GM23338 (cell line): ENCODE measurements at regions not wholly inside any gene's neighbourhood (a gene's known extent, or its start where the extent isn't known, plus 50 kb on each side); places are given as distances from the start of the nearest gene placed in this dataset.

ENCODE experiments used
- ATAC-seq: fragments of 200-7000 bp; cut with Tn5 transposase; 3 replicates; pipeline ENCODE4 v1.9.1; 2020
- DNase-seq: peaks from one replicate; pipeline ENCODE4 v3.0.0-alpha.2; 2015; ENCODE audit warnings: low spot score
- H2AFZ ChIP-seq: fragments of 200-600 bp; sonication (generic); 2 replicates; pipeline ENCODE4 v1.8.0; 2016; ENCODE audit warnings: antibody characterized with exemption, mild to moderate bottlenecking, moderate library complexity
- H3F3A ChIP-seq: fragments of 200-600 bp; sonication (generic); replicated peaks from 2 replicates; pipeline ENCODE4 v1.8.0; 2017; ENCODE audit warnings: antibody characterized with exemption, mixed run types, low read depth
- H3K27ac ChIP-seq: fragments of 200-600 bp; sonication (generic); 2 replicates; pipeline ENCODE4 v1.6.1; 2016; ENCODE audit warnings: low read depth
- H3K27me3 ChIP-seq: fragments of 200-600 bp; sonication (generic); 2 replicates; pipeline ENCODE4 v1.8.0; 2016; ENCODE audit warnings: mild to moderate bottlenecking, mixed run types, moderate library complexity; ENCODE audit not compliant: insufficient read depth
- H3K36me3 ChIP-seq: fragments of 200-600 bp; sonication (generic); 2 replicates; pipeline ENCODE4 v1.8.0; 2016; ENCODE audit warnings: mild to moderate bottlenecking; ENCODE audit not compliant: insufficient read depth
- H3K4me1 ChIP-seq: fragments of 200-600 bp; sonication (generic); 2 replicates; pipeline ENCODE4 v1.8.0; 2016; ENCODE audit warnings: mild to moderate bottlenecking, moderate library complexity; ENCODE audit not compliant: insufficient read depth
- H3K4me2 ChIP-seq: fragments of 200-600 bp; sonication (generic); 2 replicates; pipeline ENCODE4 v1.7.1; 2017; ENCODE audit warnings: mixed run types
- H3K4me3 ChIP-seq: fragments of 200-600 bp; sonication (generic); 2 replicates; pipeline ENCODE4 v1.6.1; 2016; ENCODE audit warnings: mixed run types
- H3K79me2 ChIP-seq: fragments of 200-600 bp; sonication (generic); replicated peaks from 2 replicates; pipeline ENCODE4 v1.8.0; 2017; ENCODE audit warnings: mild to moderate bottlenecking; ENCODE audit not compliant: insufficient read depth
- H3K9me2 ChIP-seq: fragments of 200-600 bp; sonication (generic); 2 replicates; pipeline ENCODE4 v1.8.0; 2017; ENCODE audit not compliant: insufficient read depth
- H4K20me1 ChIP-seq: fragments of 200-600 bp; sonication (generic); replicated peaks from 2 replicates; pipeline ENCODE4 v1.8.0; 2017; ENCODE audit warnings: mild to moderate bottlenecking; ENCODE audit not compliant: insufficient read depth
- H3K27ac Mint-ChIP-seq: 2 replicates; pipeline ENCODE4 v1.8.0; 2020; ENCODE audit warnings: inconsistent platforms, mild to moderate bottlenecking, moderate library complexity, mixed read lengths
- H3K27me3 Mint-ChIP-seq: 3 replicates; pipeline ENCODE4 v1.8.0; 2022; ENCODE audit warnings: low read depth, mild to moderate bottlenecking, moderate library complexity, mixed read lengths, inconsistent platforms; ENCODE audit not compliant: insufficient read depth, poor library complexity
- H3K36me3 Mint-ChIP-seq: 3 replicates; pipeline ENCODE4 v1.8.0; 2021; ENCODE audit warnings: low read depth, mild to moderate bottlenecking, inconsistent platforms, moderate library complexity, mixed read lengths
- H3K4me1 Mint-ChIP-seq: 3 replicates; pipeline ENCODE4 v1.8.0; 2020; ENCODE audit warnings: mild to moderate bottlenecking, inconsistent platforms, mixed read lengths
- H3K4me3 Mint-ChIP-seq: 3 replicates; pipeline ENCODE4 v1.8.0; 2021; ENCODE audit warnings: moderate library complexity, mild to moderate bottlenecking, inconsistent platforms, mixed read lengths
- H3K9me3 Mint-ChIP-seq: 3 replicates; pipeline ENCODE4 v1.8.0; 2020; ENCODE audit warnings: moderate library complexity, mild to moderate bottlenecking, inconsistent platforms, mixed read lengths
- CREB1 ChIP-seq: fragments of 250-450 bp; sonication (Bioruptor Pico); IDR thresholded peaks from 2 replicates; pipeline ENCODE4 v1.5.0; 2020; ENCODE audit warnings: low read depth, mild to moderate bottlenecking, moderate library complexity
- CTCF ChIP-seq, 2 experiments: fragments of 200-600 bp in 1 of 2; sonication (generic) in 1 of 2; conservative IDR thresholded peaks; 2 replicates each; pipeline versions ENCODE4 v1.5.1 to v1.6.1; 2016 to 2017; ENCODE audit warnings: antibody characterized with exemption in 2 of 2, low read depth in 2 of 2, mild to moderate bottlenecking in 2 of 2, moderate library complexity in 1 of 2
- ETS1 ChIP-seq: IDR thresholded peaks from 2 replicates; pipeline ENCODE4 v1.6.1; 2016; ENCODE audit warnings: antibody characterized with exemption
- EZH2 ChIP-seq: fragments of 200-600 bp; sonication (generic); IDR thresholded peaks from one replicate; pipeline ENCODE4 v1.8.0; 2017; ENCODE audit warnings: antibody characterized with exemption, mild to moderate bottlenecking, low read depth; ENCODE audit not compliant: unreplicated experiment
- EZH2phosphoT487 ChIP-seq: fragments of 200-600 bp; sonication (generic); IDR thresholded peaks from one replicate; pipeline ENCODE4 v1.8.1; 2018; ENCODE audit warnings: antibody characterized with exemption; ENCODE audit not compliant: unreplicated experiment
- JUNB ChIP-seq: IDR thresholded peaks from one replicate; pipeline ENCODE4 v1.6.1; 2016; ENCODE audit warnings: antibody characterized with exemption; ENCODE audit not compliant: unreplicated experiment
- NANOG ChIP-seq: IDR thresholded peaks from 2 replicates; pipeline ENCODE4 v1.6.1; 2016; ENCODE audit warnings: antibody characterized with exemption, borderline replicate concordance
- POLR2AphosphoS5 ChIP-seq: IDR thresholded peaks from 2 replicates; pipeline ENCODE4 v1.6.1; 2016; ENCODE audit warnings: antibody characterized with exemption, low read depth
- REST ChIP-seq: IDR thresholded peaks from one replicate; pipeline ENCODE4 v1.6.1; 2018; ENCODE audit warnings: antibody characterized with exemption; ENCODE audit not compliant: unreplicated experiment
- STAT1 ChIP-seq: IDR thresholded peaks from one replicate; pipeline ENCODE4 v1.6.1; 2016; ENCODE audit warnings: antibody characterized with exemption; ENCODE audit not compliant: unreplicated experiment
- ZNF114 ChIP-seq: fragments of 250-450 bp; sonication (Bioruptor Pico); IDR thresholded peaks from 2 replicates; pipeline ENCODE4 v1.5.0; 2020; ENCODE audit warnings: mild to moderate bottlenecking, moderate library complexity
- ZNF331 ChIP-seq: fragments of 250-450 bp; sonication (Bioruptor Pico); IDR thresholded peaks from 2 replicates; pipeline ENCODE4 v1.5.0; 2020; ENCODE audit warnings: low read depth, mild to moderate bottlenecking, moderate library complexity
- ZNF462 ChIP-seq: fragments of 250-450 bp; sonication (Bioruptor Pico); IDR thresholded peaks from 2 replicates; pipeline ENCODE4 v1.5.0; 2020; ENCODE audit warnings: mild to moderate bottlenecking, moderate library complexity

- H4K20me1 ChIP-seq: no peaks in the 10 kb centered on the region
- Mint-ChIP-seq H3K27me3 (peaks cover 2% of the 10 kb centered on the region), H3K4me1 (peaks cover 3% of the 10 kb centered on the region; the same call in 2 of the 3 replicates), H3K27ac (no peak overlapping the region), H3K9me3 (peaks cover 13% of the 10 kb centered on the region), H3K4me3 (no peak overlapping the region), H3K36me3 (peaks cover 12% of the 10 kb centered on the region)
- H2AFZ ChIP-seq: 0 out of 2 replicates have a peak overlapping the region, but pooled peaks have one; percentile 23
- no peak for DNase-seq
- H3K79me2 ChIP-seq: no peaks in the 10 kb centered on the region
- ATAC-seq: no peak
- no peaks in the 10 kb centered on the region for H3K36me3 ChIP-seq
- H3K27me3 ChIP-seq: no peaks in the 10 kb centered on the region
- no peak overlapping the region for H3K4me3 ChIP-seq
- H3F3A ChIP-seq: no peaks in the 10 kb centered on the region
- no peak overlapping the region for H3K4me2 ChIP-seq
- H3K9me2 ChIP-seq: no peaks in the 10 kb centered on the region
- TF ChIP-seq ETS1 (no peak), POLR2AphosphoS5 (no peak), JUNB (no peak), CTCF (conservative IDR thresholded peaks at IDR 0.05; ENCODE audit: low read depth in 2 of 2) (no peak), ZNF114 (CRISPR knock-in tag) (no peak), REST (no peak), ZNF462 (CRISPR knock-in tag) (no peak), ZNF331 (CRISPR knock-in tag) (no peak), STAT1 (no peak), EZH2 (no peak), EZH2phosphoT487 (no peak), NANOG (no peak), CREB1 (no peak)
- H3K4me1 ChIP-seq: no peaks in the 10 kb centered on the region
- no peak overlapping the region for H3K27ac ChIP-seq
Observed at GRCh38 chr4:138740816-138741745, 274.5 kb upstream of the NOCT start.
